ENCODE measurements at regions not wholly inside any gene's neighbourhood (a gene's known extent, or its start where the extent isn't known, plus 50 kb on each side); places are given as distances from the start of the nearest gene placed in this dataset.
A peak's percentile ranks its signal among the peaks of the same experiment; 100 is the strongest.

GRCh38 chr4:162401021-162401420 lies 237.2 kb upstream of the FSTL5 start:
- DNase-seq (ENCODE audit: low read depth, low spot score): no peak
- in situ Hi-C loops (cut with HindIII; ENCODE audit: low pct_unique_long_range_greater_than_20kb, low sequenced_read_pairs): no loop called here

- DNase-seq (ENCODE audit: low read depth, low spot score): no peak
- in situ Hi-C loops (cut with HindIII; ENCODE audit: low pct_unique_long_range_greater_than_20kb, low sequenced_read_pairs): no loop called here
Observed at GRCh38 chr4:162392946-162393345, 229.1 kb upstream of the FSTL5 start.

GRCh38 chr4:162366146-162366545 lies 202.3 kb upstream of the FSTL5 start:
- no peak for DNase-seq (ENCODE audit: low read depth, low spot score)
- in situ Hi-C loops (cut with HindIII; ENCODE audit: low pct_unique_long_range_greater_than_20kb, low sequenced_read_pairs): no loop called here

GRCh38 chr4:162364651-162365050 lies 200.9 kb upstream of the FSTL5 start:
- no peak for DNase-seq (ENCODE audit: low read depth, low spot score)
- in situ Hi-C loops (cut with HindIII; ENCODE audit: low pct_unique_long_range_greater_than_20kb, low sequenced_read_pairs): no loop called here

GRCh38 chr4:162360369-162361149 lies 196.8 kb upstream of the FSTL5 start:
- DNase-seq (ENCODE audit: low read depth, low spot score): no peak
- in situ Hi-C loops (cut with HindIII; ENCODE audit: low pct_unique_long_range_greater_than_20kb, low sequenced_read_pairs): no loop called here

- in situ Hi-C loops (cut with HindIII; ENCODE audit: low pct_unique_long_range_greater_than_20kb, low sequenced_read_pairs): no loop called here
Observed at GRCh38 chr4:162356181-162356580, 192.4 kb upstream of the FSTL5 start.

GRCh38 chr4:162352580-162353107 lies 188.8 kb upstream of the FSTL5 start:
- in situ Hi-C loops (cut with HindIII; ENCODE audit: low pct_unique_long_range_greater_than_20kb, low sequenced_read_pairs): no loop called here
- DNase-seq (ENCODE audit: low read depth, low spot score): no peak

More at GRCh38 chr4:162356181-162356580, 192.4 kb upstream of the FSTL5 start:
- DNase-seq (ENCODE audit: low read depth, low spot score): no peak

- in situ Hi-C loops (cut with HindIII; ENCODE audit: low pct_unique_long_range_greater_than_20kb, low sequenced_read_pairs): no loop called here
Observed at GRCh38 chr4:162350331-162350730, 186.5 kb upstream of the FSTL5 start.

GRCh38 chr4:162349395-162349794 lies 185.6 kb upstream of the FSTL5 start:
- no peak for DNase-seq (ENCODE audit: low read depth, low spot score)
- in situ Hi-C loops (cut with HindIII; ENCODE audit: low pct_unique_long_range_greater_than_20kb, low sequenced_read_pairs): no loop called here

More at GRCh38 chr4:162350331-162350730, 186.5 kb upstream of the FSTL5 start:
- DNase-seq (ENCODE audit: low read depth, low spot score): no peak

- no peak for DNase-seq (ENCODE audit: low read depth, low spot score)
- in situ Hi-C loops (cut with HindIII; ENCODE audit: low pct_unique_long_range_greater_than_20kb, low sequenced_read_pairs): no loop called here
Observed at GRCh38 chr4:162347842-162348213, 184.0 kb upstream of the FSTL5 start.

- in situ Hi-C loops (cut with HindIII; ENCODE audit: low pct_unique_long_range_greater_than_20kb, low sequenced_read_pairs): no loop called here
- DNase-seq (ENCODE audit: low read depth, low spot score): no peak
Observed at GRCh38 chr4:162347156-162347841, 183.5 kb upstream of the FSTL5 start.

GRCh38 chr4:162343967-162344366 lies 180.2 kb upstream of the FSTL5 start:
- in situ Hi-C loops (cut with HindIII; ENCODE audit: low pct_unique_long_range_greater_than_20kb, low sequenced_read_pairs): no loop called here
- no peak for DNase-seq (ENCODE audit: low read depth, low spot score)

GRCh38 chr4:162341533-162341932 lies 177.7 kb upstream of the FSTL5 start:
- no peak for DNase-seq (ENCODE audit: low read depth, low spot score)
- in situ Hi-C loops (cut with HindIII; ENCODE audit: low pct_unique_long_range_greater_than_20kb, low sequenced_read_pairs): no loop called here

GRCh38 chr4:162323919-162324318 lies 160.1 kb upstream of the FSTL5 start:
- in situ Hi-C loops (cut with HindIII; ENCODE audit: low pct_unique_long_range_greater_than_20kb, low sequenced_read_pairs): no loop called here
- no peak for DNase-seq (ENCODE audit: low read depth, low spot score)

GRCh38 chr4:162322054-162322453 lies 158.3 kb upstream of the FSTL5 start:
- no peak for DNase-seq (ENCODE audit: low read depth, low spot score)
- in situ Hi-C loops (cut with HindIII; ENCODE audit: low pct_unique_long_range_greater_than_20kb, low sequenced_read_pairs): no loop called here

GRCh38 chr4:162285753-162286152 lies 122.0 kb upstream of the FSTL5 start:
- no peak for DNase-seq (ENCODE audit: low read depth, low spot score)

GRCh38 chr4:162282684-162283083 lies 118.9 kb upstream of the FSTL5 start:
- in situ Hi-C loops (cut with HindIII; ENCODE audit: low pct_unique_long_range_greater_than_20kb, low sequenced_read_pairs): no loop called here

More at GRCh38 chr4:162285753-162286152, 122.0 kb upstream of the FSTL5 start:
- in situ Hi-C loops (cut with HindIII; ENCODE audit: low pct_unique_long_range_greater_than_20kb, low sequenced_read_pairs): no loop called here

GRCh38 chr4:162274354-162274753 lies 110.6 kb upstream of the FSTL5 start:
- in situ Hi-C loops (cut with HindIII; ENCODE audit: low pct_unique_long_range_greater_than_20kb, low sequenced_read_pairs): no loop called here
- DNase-seq (ENCODE audit: low read depth, low spot score): no peak

More at GRCh38 chr4:162282684-162283083, 118.9 kb upstream of the FSTL5 start:
- peak; percentile 38 for DNase-seq (ENCODE audit: low read depth, low spot score)

- in situ Hi-C loops (cut with HindIII; ENCODE audit: low pct_unique_long_range_greater_than_20kb, low sequenced_read_pairs): no loop called here
- DNase-seq (ENCODE audit: low read depth, low spot score): no peak
Observed at GRCh38 chr4:162272215-162272614, 108.4 kb upstream of the FSTL5 start.
